Aorta (tissue), 5 donors: ENCODE measurements at regions not wholly inside any gene's neighbourhood (a gene's known extent, or its start where the extent isn't known, plus 50 kb on each side); places are given as distances from the start of the nearest gene placed in this dataset.
"Not testable (repeated sequence)": the region's sequence is repeated elsewhere in the genome, so short reads cannot be mapped to it uniquely, and the experiment has no call there.

Experiments used
- ATAC-seq: fragments of 200-7000 bp; cut with Tn5 transposase; one replicate; pipeline ENCODE4 v1.9.1; 2022; ENCODE audit warnings: moderate library complexity; ENCODE audit not compliant: low FRiP score
- DNase-seq, 2 donors: peaks; one replicate each; pipeline ENCODE4 v3.0.0-alpha.2; 2020
- H3K27ac ChIP-seq, 2 donors: one replicate each; pipeline ENCODE4 v1.5.1; 2013; ENCODE audit warnings: low read length in 2 of 2, mild to moderate bottlenecking in 2 of 2, moderate library complexity in 2 of 2, control low read depth in 1 of 2, inconsistent platforms in 1 of 2, low read depth in 1 of 2
- H3K27me3 ChIP-seq, 2 donors: one replicate each; pipeline ENCODE4 v1.6.1; 2013; ENCODE audit warnings: control low read depth in 1 of 2, low read length in 1 of 2, mild to moderate bottlenecking in 1 of 2, moderate library complexity in 1 of 2; ENCODE audit not compliant: insufficient read depth in 2 of 2, control insufficient read depth in 1 of 2
- H3K36me3 ChIP-seq, 2 donors: one replicate each; pipeline ENCODE4 v1.6.1; 2013; ENCODE audit warnings: control low read depth in 1 of 2, low read length in 1 of 2, mild to moderate bottlenecking in 1 of 2; ENCODE audit not compliant: insufficient read depth in 2 of 2, control insufficient read depth in 1 of 2
- H3K4me1 ChIP-seq, 2 donors: one replicate each; pipeline ENCODE4 v1.6.1; 2013; ENCODE audit warnings: low read length in 2 of 2, control low read depth in 1 of 2, mild to moderate bottlenecking in 1 of 2, moderate library complexity in 1 of 2; ENCODE audit not compliant: insufficient read depth in 2 of 2, control insufficient read depth in 1 of 2
- H3K4me3 ChIP-seq, 2 donors: one replicate each; pipeline ENCODE4 v1.5.1; 2013; ENCODE audit warnings: low read length in 2 of 2, control low read depth in 1 of 2, mild to moderate bottlenecking in 1 of 2
- H3K9me3 ChIP-seq: one replicate; pipeline ENCODE4 v1.6.1; 2013; ENCODE audit warnings: mild to moderate bottlenecking, low read length; ENCODE audit not compliant: control insufficient read depth
- WGBS, 2 donors: extraction: QIAGEN DNeasy Blood & Tissue Kit; methylation state at CpG; one replicate each; pipeline ENCODE4 v1.1.7; 2013; 5-methylcytosine and 5-hydroxymethylcytosine counted together
- intact Hi-C, 2 donors: fragments of 100-400 bp; cut with DNase I; formaldehyde crosslinking; loops; one replicate each; pipeline versions ENCODE4 v1.14.2 to v1.15.0; 2022
- donor health status: healthy with polysubstance abuse.
- donor health status: Bipolar disorder and iron deficiency.
- donor health status: DM: no; HTN: no; CAD: no.
- donor health status: DM: no; HTN: no; CAD: no.
- donor health status: DM: yes; HTN: yes; CAD: no.

GRCh38 chr20:19872001-19872400 lies 113.9 kb downstream of the RIN2 start:
- ATAC-seq: no peak
- Histone ChIP-seq H3K27me3 (no peaks in the 10 kb centered on the region), H3K27ac (no peak overlapping the region), H3K9me3 (no peaks in the 10 kb centered on the region), H3K36me3 (no peaks in the 10 kb centered on the region), H3K4me1 (peaks cover 0 to 4% of the 10 kb centered on the region in 2 donors), H3K4me3 (no peak overlapping the region)
- intact Hi-C loops: no loop called here
- no peak for DNase-seq
- WGBS, 2 donors: 88 to 90% methylated on average over 3 of the region's 3 CpGs

- WGBS, 2 donors: 97 to 98% methylated on average over 2 of the region's 2 CpGs
- DNase-seq (no peak), ATAC-seq (no peak)
- no peaks in the 10 kb centered on the region for H3K9me3 ChIP-seq
- H3K27me3 ChIP-seq: no peaks in the 10 kb centered on the region
- H3K4me3 ChIP-seq: no peak overlapping the region
- intact Hi-C loops: no loop called here
- no peaks in the 10 kb centered on the region for H3K36me3 ChIP-seq
- H3K4me1 ChIP-seq: peaks cover 0 to 4% of the 10 kb centered on the region in 2 donors
- H3K27ac ChIP-seq: no peak overlapping the region
Measured at GRCh38 chr20:19874040-19874727, 116.1 kb downstream of the RIN2 start.

DNA sequence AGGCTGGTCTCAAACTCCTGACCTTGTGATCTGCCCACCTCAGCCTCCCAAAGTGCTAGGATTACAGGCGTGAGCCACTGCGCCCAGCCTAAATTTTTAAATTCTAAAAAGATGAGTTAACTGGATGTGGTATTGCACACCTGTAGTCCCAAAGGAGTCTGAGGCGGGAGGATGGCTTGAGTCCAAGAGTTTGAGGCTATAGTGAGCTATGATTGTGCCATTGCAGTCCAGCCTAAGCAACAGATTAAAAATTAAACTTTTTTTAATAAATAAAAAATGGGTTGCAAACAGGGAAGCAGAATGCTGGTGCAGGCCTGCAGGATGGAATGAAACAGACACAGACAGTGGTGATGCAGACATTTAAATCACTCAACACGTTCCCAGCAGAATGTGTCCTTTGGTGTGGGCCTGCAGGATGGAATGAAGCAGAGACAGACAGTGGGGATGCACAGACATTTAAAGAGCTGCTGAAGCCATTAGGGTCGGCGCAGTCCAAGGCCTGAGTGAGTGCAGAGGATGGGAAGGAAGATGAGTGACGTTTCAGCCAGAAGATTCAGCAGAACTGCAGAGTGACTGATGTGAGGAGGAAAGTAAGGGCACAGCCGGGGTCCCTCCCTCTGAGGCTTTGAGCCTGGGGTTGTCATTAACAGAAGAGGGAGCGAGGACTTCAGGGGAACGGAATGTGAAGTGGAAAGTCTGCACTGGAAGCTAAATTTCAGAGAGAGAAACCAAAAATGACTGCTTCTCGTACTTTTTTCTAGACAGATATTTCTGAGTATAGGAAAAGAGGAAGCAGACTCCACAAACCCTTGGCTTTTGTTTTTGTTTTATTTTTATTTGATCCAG lies 117.5 kb downstream of the RIN2 start:
- WGBS, 2 donors: 31 to 35% methylated on average over 11 of the region's 11 CpGs
- DNase-seq: no peak
- Histone ChIP-seq H3K9me3 (no peaks in the 10 kb centered on the region), H3K27me3 (no peaks in the 10 kb centered on the region), H3K4me1 (peaks cover 0 to 4% of the 10 kb centered on the region in 2 donors), H3K36me3 (no peaks in the 10 kb centered on the region), H3K27ac (peak overlapping the region; percentile 58 to 73), H3K4me3 (no peak overlapping the region)
- intact Hi-C loops: no loop called here
- peak; percentile 66 for ATAC-seq

- no peak overlapping the region for H3K4me3 ChIP-seq
- H3K9me3 ChIP-seq: no peaks in the 10 kb centered on the region
- no peaks in the 10 kb centered on the region for H3K27me3 ChIP-seq
- DNase-seq: no peak
- no peak overlapping the region for H3K27ac ChIP-seq
- H3K4me1 ChIP-seq: peaks cover 0 to 4% of the 10 kb centered on the region in 2 donors
- no peak for ATAC-seq
- WGBS, 2 donors: 88% methylated on average over 5 of the region's 5 CpGs
- H3K36me3 ChIP-seq: no peaks in the 10 kb centered on the region
- intact Hi-C loops: no loop called here
Measured at GRCh38 chr20:19876828-19877460, 118.9 kb downstream of the RIN2 start.

DNA sequence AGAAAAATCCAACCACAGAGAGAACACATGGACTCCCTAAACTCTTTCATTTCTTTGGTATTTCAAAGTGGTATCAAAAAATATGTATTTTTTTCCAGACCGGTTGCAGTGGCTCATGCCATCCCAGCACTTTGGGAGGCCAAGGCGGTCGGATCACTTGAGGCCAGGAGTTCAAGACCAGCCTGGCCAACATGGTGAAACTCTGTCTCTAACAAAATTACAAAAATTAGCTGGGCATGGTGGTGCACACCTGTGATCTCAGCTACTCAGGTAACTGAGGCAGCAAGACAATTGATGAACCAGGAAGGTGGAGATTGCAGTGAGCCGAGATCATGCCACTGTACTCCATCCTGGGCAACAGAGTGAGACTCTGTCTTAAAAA lies 121.8 kb downstream of the RIN2 start:
- ATAC-seq, H3K9me3 ChIP-seq, H3K27ac ChIP-seq, DNase-seq, H3K36me3 ChIP-seq, H3K27me3 ChIP-seq, intact Hi-C loops, H3K4me1 ChIP-seq, H3K4me3 ChIP-seq: not testable (repeated sequence)
- WGBS, 2 donors: 96 to 97% methylated on average over 4 of the region's 4 CpGs

- no peak overlapping the region for H3K27ac ChIP-seq
- H3K36me3 ChIP-seq: no peaks in the 10 kb centered on the region
- DNase-seq (no peak), ATAC-seq (no peak)
- no peaks in the 10 kb centered on the region for H3K27me3 ChIP-seq
- H3K4me1 ChIP-seq: peaks cover 0 to 4% of the 10 kb centered on the region in 2 donors
- H3K4me3 ChIP-seq: no peak overlapping the region
- intact Hi-C loops: no loop called here
- H3K9me3 ChIP-seq: no peaks in the 10 kb centered on the region
- WGBS, 2 donors: 90 to 93% methylated on average over 10 of the region's 10 CpGs
Measured at GRCh38 chr20:19880256-19881079, 122.4 kb downstream of the RIN2 start.

GRCh38 chr20:19881080-19881840 lies 123.2 kb downstream of the RIN2 start:
- no peaks in the 10 kb centered on the region for H3K9me3 ChIP-seq
- no peaks in the 10 kb centered on the region for H3K27me3 ChIP-seq
- H3K27ac ChIP-seq: no peak overlapping the region
- H3K4me3 ChIP-seq: no peak overlapping the region
- DNase-seq (no peak), ATAC-seq (no peak)
- intact Hi-C loops: no loop called here
- H3K36me3 ChIP-seq: no peaks in the 10 kb centered on the region
- H3K4me1 ChIP-seq: peaks cover 0 to 1% of the 10 kb centered on the region in 2 donors
- WGBS, 2 donors: 89 to 97% methylated on average over 3 of the region's 3 CpGs

DNA sequence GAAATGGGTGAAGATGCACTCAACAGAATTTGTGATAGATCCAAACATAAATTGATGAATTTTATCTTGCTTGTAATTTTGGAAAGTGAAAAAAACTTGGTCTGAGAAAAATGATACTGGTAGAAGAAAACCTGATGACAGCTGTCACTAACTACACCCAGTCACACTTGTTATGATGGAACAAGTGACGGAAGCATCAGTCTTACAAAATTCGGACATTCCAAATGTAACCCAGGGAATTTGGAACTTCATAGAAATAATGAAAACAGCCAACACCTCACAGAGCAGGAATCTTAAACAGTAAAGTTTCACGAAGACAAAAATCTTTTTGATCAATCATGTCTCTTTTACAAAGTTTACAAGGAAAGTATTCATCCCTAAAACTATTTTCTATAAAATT lies 123.9 kb downstream of the RIN2 start:
- Histone ChIP-seq H3K36me3 (no peaks in the 10 kb centered on the region), H3K4me1 (peaks cover 0 to under 1% of the 10 kb centered on the region in 2 donors), H3K4me3 (no peak overlapping the region), H3K27ac (no peak overlapping the region), H3K27me3 (no peaks in the 10 kb centered on the region), H3K9me3 (no peaks in the 10 kb centered on the region)
- 82 to 95% methylated on average over 3 of the region's 3 CpGs for WGBS, 2 donors
- ATAC-seq (no peak), DNase-seq (no peak)
- intact Hi-C loops: no loop called here
